PC-9 (cell line): ENCODE measurements at regions not wholly inside any gene's neighbourhood (a gene's known extent, or its start where the extent isn't known, plus 50 kb on each side); places are given as distances from the start of the nearest gene placed in this dataset.

Source experiments
- BruUV-seq: library from RNA; stranded (reverse); fragments of 400-500 nt; replicated peaks from 2 replicates; lab custom pipeline; 2021; lab: Mats Ljungman, UMichigan
- CTCF ChIA-PET: fragments of 300-600 bp; sonication (Branson Sonifier 250); formaldehyde crosslinking; loops from one replicate; lab custom pipeline; 2022; ENCODE audit warnings: antibody characterized with exemption; lab: Charles Lee
- POLR2A ChIA-PET: fragments of 300-600 bp; sonication (Branson Sonifier 250); formaldehyde crosslinking; loops from one replicate; lab custom pipeline; 2022; ENCODE audit warnings: antibody characterized with exemption; ENCODE audit not compliant: unreplicated experiment; lab: Charles Lee
- DNase-seq, 2 experiments: peaks; one replicate each; pipeline versions ENCODE4 v3.0.0 to v3.0.0-alpha.2; 2015 to 2022; ENCODE audit warnings: mixed read lengths in 1 of 2
- H2AFZ ChIP-seq: fragments of 200-600 bp; sonication (generic); 2 replicates; pipeline ENCODE4 v1.8.1; 2017; ENCODE audit warnings: antibody characterized with exemption
- H3F3A ChIP-seq: fragments of 200-600 bp; sonication (generic); 2 replicates; pipeline ENCODE4 v1.8.1; 2017; ENCODE audit warnings: antibody characterized with exemption, mild to moderate bottlenecking, low read depth; ENCODE audit not compliant: insufficient read depth
- H3K27ac ChIP-seq: fragments of 200-600 bp; sonication (generic); 2 replicates; pipeline ENCODE4 v1.6.1; 2016; ENCODE audit warnings: mixed run types
- H3K27me3 ChIP-seq: fragments of 200-600 bp; sonication (generic); 2 replicates; pipeline ENCODE4 v1.6.1; 2016; ENCODE audit warnings: low read depth, mixed run types; ENCODE audit not compliant: insufficient read depth
- H3K36me3 ChIP-seq: fragments of 200-600 bp; sonication (generic); 2 replicates; pipeline ENCODE4 v1.6.1; 2016; ENCODE audit warnings: low read depth, mixed run types
- H3K4me1 ChIP-seq: fragments of 200-600 bp; sonication (generic); replicated peaks from 2 replicates; pipeline ENCODE4 v1.6.1; 2016; ENCODE audit warnings: mixed run types; ENCODE audit not compliant: insufficient read depth
- H3K4me2 ChIP-seq: fragments of 200-600 bp; sonication (generic); 2 replicates; pipeline ENCODE4 v1.6.1; 2017; ENCODE audit warnings: mixed run types
- H3K4me3 ChIP-seq: fragments of 200-600 bp; sonication (generic); 2 replicates; pipeline ENCODE4 v1.6.1; 2016; ENCODE audit warnings: mixed run types
- H3K79me2 ChIP-seq: fragments of 200-600 bp; sonication (generic); 2 replicates; pipeline ENCODE4 v1.6.1; 2017; ENCODE audit warnings: low read depth, mixed run types
- H3K9me2 ChIP-seq: fragments of 200-600 bp; sonication (generic); 2 replicates; pipeline ENCODE4 v1.8.1; 2017; ENCODE audit warnings: mild to moderate bottlenecking; ENCODE audit not compliant: insufficient read depth
- H3K9me3 ChIP-seq: fragments of 200-600 bp; sonication (generic); 2 replicates; pipeline ENCODE4 v1.8.1; 2016; ENCODE audit warnings: low read depth; ENCODE audit not compliant: insufficient read depth
- H4K20me1 ChIP-seq: fragments of 200-600 bp; sonication (generic); 2 replicates; pipeline ENCODE4 v1.8.1; 2017; ENCODE audit not compliant: insufficient read depth
- EZH2 ChIP-seq: fragments of 200-600 bp; sonication (generic); IDR thresholded peaks from 2 replicates; pipeline ENCODE4 v1.8.0; 2017; ENCODE audit warnings: antibody characterized with exemption, low read depth
- intact Hi-C: fragments of 100-400 bp; cut with micrococcal nuclease; formaldehyde crosslinking; loops from one replicate; pipeline ENCODE4 v1.10.0; 2022; ENCODE audit not compliant: unreplicated experiment
- TF ChIP-seq, protein P1 (sequence below): fragments of 200-600 bp; sonication (generic); conservative IDR thresholded peaks from 2 replicates; pipeline ENCODE4 v1.6.1; 2017; ENCODE audit warnings: mixed run types, antibody characterized with exemption, mild to moderate bottlenecking, moderate library complexity

DNA sequence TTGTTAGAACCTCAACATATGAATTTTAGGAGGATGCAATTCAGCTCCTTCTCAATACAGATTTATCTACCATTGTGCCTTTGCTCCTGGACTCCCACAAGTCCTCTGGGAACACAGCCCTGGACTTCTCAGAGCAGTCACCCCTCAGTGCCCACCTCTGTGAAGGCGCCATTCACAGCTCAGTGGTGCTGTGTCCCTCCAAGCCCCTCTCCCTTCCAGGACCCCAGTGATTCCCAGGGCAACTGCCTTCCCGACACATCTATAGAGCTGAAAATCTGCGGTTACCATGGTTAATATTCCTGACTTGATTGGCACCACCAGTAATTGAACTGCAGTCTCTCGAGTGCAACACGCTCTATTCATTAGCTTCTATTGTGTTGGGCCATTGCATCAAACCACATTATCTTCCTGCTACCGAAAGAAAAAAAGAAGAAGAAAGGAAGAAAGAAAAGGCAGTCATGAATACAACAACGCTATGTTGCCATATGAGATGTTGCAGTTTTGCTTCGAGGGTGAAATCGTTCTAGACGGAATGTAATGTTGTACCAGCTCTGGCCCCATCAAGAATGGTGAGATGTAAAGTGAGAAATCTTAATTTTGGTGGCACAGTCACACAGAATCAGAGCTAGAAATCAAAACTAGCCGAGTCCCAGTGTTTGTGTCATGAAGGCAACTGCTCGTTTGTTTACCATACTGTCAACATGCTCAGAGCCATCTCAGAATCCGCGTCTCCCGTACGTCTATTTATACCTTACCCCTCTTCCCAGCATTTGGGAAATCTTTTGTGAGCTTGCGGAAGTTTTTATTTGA, 524.0 kb upstream of the ID2 start:
- Histone ChIP-seq H3K79me2 (no peaks in the 10 kb centered on the region), H3K27me3 (peaks cover 58% of the 10 kb centered on the region), H4K20me1 (no peaks in the 10 kb centered on the region), H3K4me3 (no peak overlapping the region), H2AFZ (no peak overlapping the region), H3K4me2 (no peak overlapping the region), H3K9me2 (no peaks in the 10 kb centered on the region), H3K9me3 (no peaks in the 10 kb centered on the region), H3K36me3 (no peaks in the 10 kb centered on the region), H3K27ac (no peak overlapping the region), H3K4me1 (no peaks in the 10 kb centered on the region), H3F3A (no peaks in the 10 kb centered on the region)
- intact Hi-C loops, result no loop called here
- TF ChIP-seq, protein P1, sequence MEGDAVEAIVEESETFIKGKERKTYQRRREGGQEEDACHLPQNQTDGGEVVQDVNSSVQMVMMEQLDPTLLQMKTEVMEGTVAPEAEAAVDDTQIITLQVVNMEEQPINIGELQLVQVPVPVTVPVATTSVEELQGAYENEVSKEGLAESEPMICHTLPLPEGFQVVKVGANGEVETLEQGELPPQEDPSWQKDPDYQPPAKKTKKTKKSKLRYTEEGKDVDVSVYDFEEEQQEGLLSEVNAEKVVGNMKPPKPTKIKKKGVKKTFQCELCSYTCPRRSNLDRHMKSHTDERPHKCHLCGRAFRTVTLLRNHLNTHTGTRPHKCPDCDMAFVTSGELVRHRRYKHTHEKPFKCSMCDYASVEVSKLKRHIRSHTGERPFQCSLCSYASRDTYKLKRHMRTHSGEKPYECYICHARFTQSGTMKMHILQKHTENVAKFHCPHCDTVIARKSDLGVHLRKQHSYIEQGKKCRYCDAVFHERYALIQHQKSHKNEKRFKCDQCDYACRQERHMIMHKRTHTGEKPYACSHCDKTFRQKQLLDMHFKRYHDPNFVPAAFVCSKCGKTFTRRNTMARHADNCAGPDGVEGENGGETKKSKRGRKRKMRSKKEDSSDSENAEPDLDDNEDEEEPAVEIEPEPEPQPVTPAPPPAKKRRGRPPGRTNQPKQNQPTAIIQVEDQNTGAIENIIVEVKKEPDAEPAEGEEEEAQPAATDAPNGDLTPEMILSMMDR, result no peak
- no peak for TF ChIP-seq EZH2
- CTCF ChIA-PET, result interaction anchor here (0.6 kb wide), 1 partner anchor 20 kb away, joined by 6 read pairs; no protein-coding TSS in a partner anchor
- POLR2A ChIA-PET, result no interaction called here
- BruUV-seq, result no TSS peak
- DNase-seq, result no peak

DNA sequence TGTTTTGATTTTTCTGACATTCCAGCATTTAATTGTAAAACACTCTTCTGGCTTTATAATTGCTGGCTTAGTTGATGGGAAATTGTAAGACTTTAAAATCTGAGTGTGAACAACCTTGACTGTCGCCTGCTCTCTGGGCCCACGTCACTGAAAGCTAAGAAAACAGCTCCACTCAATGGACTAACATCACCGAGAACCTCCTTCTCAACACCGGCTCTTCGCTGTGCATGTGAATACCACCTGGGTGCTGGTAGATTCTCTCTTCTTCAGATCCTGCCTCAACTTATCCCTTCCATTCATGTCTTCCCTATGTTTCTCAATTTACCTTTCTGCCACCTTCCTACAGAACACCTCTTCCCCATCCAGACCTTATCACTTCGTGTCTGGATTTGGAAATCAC, 523.1 kb upstream of the ID2 start:
- H3K4me3 ChIP-seq, result no peak overlapping the region
- H3F3A ChIP-seq, result no peaks in the 10 kb centered on the region
- no peak overlapping the region for H3K27ac ChIP-seq
- H3K36me3 ChIP-seq, result no peaks in the 10 kb centered on the region
- H4K20me1 ChIP-seq, result no peaks in the 10 kb centered on the region
- no peaks in the 10 kb centered on the region for H3K79me2 ChIP-seq
- H3K9me2 ChIP-seq, result no peaks in the 10 kb centered on the region
- BruUV-seq, result no TSS peak
- CTCF ChIA-PET, result interaction anchor here (0.6 kb wide), 1 partner anchor 19 kb away, joined by 6 read pairs; no protein-coding TSS in a partner anchor
- TF ChIP-seq EZH2, result no peak
- TF ChIP-seq, protein P1, result no peak
- POLR2A ChIA-PET, result no interaction called here
- no peaks in the 10 kb centered on the region for H3K9me3 ChIP-seq
- no peaks in the 10 kb centered on the region for H3K4me1 ChIP-seq
- no peak for DNase-seq
- H2AFZ ChIP-seq, result no peak overlapping the region
- H3K27me3 ChIP-seq, result peaks cover 59% of the 10 kb centered on the region
- H3K4me2 ChIP-seq, result no peak overlapping the region
- intact Hi-C loops, result no loop called here

DNA sequence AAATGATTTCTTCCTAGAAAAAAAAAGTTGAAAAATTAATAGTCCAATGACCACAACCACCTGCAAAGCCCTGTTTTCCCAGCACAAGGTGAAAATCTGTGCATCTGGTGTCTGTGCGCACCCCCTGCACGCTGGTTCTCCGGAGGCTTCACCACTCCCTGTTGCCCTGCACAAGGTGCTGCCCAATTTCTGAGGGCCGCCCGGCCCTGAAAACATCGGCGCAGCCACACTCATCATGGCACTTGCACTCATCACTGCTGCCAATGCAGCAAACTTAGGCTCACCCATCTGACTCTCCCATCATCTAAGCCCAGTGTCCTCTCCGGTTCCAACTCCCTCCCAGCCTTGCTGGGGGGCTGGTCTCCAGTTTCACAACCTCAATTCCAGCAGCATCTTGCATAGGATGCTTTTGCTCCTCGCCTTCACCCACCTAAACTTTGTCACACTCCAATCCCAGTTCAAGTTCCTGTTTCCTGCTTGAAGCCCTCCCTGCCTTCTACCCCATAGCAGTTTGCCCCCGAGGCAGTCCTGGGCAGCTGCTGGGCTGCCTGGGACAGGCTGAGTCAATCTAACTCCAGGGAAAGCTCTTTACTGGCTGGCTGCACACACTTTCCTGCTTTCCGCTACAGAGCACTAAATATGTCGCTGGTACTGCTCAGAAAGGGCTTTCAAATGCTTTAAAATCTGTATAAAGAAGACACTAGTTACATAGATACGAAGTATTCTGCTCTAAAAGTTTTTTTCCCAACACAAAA, 522.5 kb upstream of the ID2 start:
- H2AFZ ChIP-seq, result no peak overlapping the region
- no TSS peak for BruUV-seq
- H3K36me3 ChIP-seq, result no peaks in the 10 kb centered on the region
- ChIA-PET POLR2A (no interaction called here), CTCF (no interaction called here)
- no peaks in the 10 kb centered on the region for H3K4me1 ChIP-seq
- no peaks in the 10 kb centered on the region for H3F3A ChIP-seq
- H3K4me3 ChIP-seq, result no peak overlapping the region
- no peak for TF ChIP-seq EZH2
- no peak overlapping the region for H3K4me2 ChIP-seq
- no peak overlapping the region for H3K27ac ChIP-seq
- H3K79me2 ChIP-seq, result no peaks in the 10 kb centered on the region
- H3K27me3 ChIP-seq, result peaks cover 64% of the 10 kb centered on the region
- intact Hi-C loops, result no loop called here
- DNase-seq, result no peak
- H3K9me3 ChIP-seq, result no peaks in the 10 kb centered on the region
- H4K20me1 ChIP-seq, result no peaks in the 10 kb centered on the region
- H3K9me2 ChIP-seq, result no peaks in the 10 kb centered on the region
